GM19463 (cell line): ENCODE measurements at regions not wholly inside any gene's neighbourhood (a gene's known extent, or its start where the extent isn't known, plus 50 kb on each side); places are given as distances from the start of the nearest gene placed in this dataset.

Experiments
- ATAC-seq: cut with Tn5 transposase; IDR thresholded peaks from one replicate; pipeline ENCODE4 v1.9.1; 2021; ENCODE audit warnings: mild to moderate bottlenecking, moderate library complexity; ENCODE audit not compliant: unreplicated experiment

DNA sequence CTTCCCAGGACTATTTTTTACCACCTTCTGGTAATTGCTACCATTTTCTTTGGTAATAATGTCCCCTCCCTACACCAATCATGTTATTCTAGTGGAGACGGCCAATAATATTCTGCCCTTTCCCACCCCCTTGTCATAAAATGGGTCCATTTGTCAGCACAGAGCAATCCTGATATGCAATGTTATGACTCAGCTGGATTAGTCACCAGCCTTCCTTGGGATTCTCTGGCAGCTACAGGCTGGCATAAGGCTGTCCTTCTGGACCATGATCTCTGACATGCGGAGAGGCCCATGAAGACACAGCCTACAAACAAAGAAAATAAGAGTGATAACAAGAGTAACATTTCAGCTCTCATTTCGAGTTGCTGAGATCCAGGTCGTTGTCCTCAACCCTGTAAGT lies 222.0 kb upstream of the CPNE8 start:
- no peak for ATAC-seq

DNA sequence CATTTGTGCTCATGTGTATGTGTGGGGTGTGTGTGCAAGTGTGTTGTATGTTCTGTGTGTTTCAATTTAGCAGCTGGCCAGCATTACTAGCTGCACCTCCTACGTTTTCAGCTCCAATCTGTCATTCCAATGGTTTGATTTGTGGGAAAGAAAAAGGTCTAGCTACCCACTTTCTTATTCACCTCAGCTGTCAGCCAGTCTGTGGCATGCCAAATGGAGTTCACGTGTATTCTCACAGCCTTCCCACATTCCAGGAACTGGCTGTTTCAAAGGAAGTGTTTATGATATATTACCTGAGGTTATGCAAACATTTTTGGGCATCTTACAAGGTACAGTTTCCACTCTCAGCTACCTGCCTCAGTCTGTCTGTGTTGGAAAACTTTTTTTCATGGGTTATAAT lies 220.2 kb upstream of the CPNE8 start:
- ATAC-seq = no peak

DNA sequence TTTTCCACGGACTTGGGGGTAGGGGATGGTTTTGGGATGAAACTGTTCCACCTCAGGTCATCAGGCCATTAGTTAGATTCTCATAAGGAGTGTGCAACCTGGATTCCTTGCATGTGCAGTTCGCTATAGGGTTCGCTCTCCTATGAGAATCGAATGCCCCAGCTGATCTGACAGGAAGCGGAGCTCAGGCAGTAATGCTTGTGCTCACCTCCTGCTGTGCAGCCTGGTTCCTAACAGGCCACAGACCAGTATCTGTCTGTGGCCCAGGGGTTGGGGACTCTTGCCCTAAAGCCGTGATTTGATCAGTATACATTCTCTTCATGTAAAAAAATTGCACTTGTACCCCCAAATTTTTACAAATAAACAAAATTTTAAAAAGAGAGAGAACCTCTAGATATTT lies 219.4 kb upstream of the CPNE8 start:
- ATAC-seq = no peak

DNA sequence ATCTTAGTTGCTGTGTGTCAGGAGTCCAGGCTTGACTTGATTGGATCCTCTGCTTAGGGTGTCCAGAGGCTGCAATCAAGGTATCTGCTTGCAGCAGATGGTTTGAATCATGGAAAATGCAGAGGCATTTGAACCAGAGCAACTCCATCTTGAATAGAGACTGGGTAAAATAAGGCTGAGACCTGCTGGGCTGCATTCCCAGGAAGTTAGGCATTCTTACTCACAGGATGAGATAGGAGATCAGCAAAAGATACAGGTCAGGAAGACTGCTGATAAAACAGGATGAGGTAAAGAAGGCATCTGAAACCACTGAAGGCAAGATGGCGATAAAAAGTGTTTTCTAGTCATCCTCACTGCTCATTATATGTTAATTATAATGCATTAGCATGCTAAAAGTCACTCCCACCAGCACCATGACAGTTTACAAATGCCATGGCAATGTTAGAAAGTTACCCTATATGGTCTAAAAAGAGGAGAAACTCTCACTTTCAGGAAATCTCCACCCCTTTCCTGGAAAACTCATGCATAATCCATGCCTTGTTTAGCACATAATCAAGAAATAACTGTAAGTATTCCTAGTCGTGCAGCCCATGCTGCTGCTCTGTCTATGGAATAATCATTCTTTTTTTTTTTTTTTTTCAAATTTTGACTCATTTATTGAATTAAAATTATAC lies 218.3 kb upstream of the CPNE8 start:
- ATAC-seq = no peak

DNA sequence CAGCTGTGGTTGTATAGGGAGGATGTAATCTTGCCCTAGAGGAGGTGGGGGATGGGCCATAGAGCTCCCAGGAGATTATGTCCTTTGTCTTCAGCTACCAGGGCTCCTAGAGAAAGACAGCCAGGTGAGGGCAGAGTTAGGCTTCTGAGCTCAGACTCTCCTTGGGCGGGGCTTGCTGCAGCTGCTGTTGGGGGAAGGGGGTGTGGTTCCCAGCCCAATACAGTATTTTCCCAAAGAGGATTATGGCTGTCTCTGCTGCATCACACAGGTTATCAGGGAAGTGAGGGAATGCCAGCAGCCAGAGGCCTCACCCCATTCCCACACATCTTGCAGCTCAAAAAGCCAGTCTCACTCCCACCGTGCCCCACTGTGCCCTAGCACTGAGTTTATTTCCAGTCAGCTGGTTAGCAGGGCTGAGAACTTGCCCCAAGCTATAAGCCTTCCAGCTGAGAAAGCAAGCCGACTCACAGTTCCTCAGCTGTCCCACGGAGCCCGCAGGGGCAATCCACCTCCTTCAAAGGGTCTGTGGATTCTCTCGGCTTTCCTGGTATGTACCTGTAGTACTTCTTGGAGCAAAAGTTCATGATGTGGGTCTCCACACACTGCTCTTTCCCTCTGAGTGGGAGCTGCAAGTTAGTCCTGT lies 217.3 kb upstream of the CPNE8 start:
- no peak for ATAC-seq

DNA sequence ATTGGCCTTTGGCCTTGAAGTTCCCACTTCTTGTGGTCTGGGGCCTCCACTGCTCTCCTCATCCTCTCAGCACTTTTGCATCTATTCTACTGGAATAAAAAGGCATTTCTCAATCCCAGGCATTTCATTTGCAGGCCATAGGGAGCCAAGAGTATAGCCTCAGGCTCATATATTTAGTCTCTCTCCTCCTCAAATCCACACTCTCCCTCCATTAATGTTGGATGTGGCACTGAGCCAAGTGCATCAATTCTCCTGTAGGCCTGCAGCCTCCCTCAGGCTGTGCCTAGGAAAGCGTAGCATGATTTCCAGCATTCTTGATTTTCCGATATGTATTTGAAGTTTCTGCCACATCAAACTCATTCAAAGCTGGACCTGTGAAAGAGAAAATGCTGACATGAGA lies 211.5 kb upstream of the CPNE8 start:
- ATAC-seq = no peak

DNA sequence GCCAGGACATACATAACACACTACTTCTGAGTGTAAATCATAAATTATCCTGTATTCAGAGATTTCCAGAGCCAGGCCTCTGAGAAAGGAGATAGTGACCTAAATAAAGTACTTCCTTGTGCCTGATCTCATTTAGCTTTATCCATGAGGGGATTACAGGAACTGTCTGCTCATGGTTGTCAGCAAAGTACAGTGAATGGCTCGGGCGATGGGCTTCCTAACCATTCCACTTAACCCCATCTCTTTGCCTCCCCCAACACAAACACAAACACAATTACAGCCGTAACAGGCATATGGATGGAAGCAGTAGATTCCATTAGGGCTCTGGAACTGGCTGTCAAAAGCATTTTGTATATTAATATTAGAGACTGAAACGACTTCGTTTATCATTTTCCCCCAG lies 206.7 kb upstream of the CPNE8 start:
- ATAC-seq = no peak

DNA sequence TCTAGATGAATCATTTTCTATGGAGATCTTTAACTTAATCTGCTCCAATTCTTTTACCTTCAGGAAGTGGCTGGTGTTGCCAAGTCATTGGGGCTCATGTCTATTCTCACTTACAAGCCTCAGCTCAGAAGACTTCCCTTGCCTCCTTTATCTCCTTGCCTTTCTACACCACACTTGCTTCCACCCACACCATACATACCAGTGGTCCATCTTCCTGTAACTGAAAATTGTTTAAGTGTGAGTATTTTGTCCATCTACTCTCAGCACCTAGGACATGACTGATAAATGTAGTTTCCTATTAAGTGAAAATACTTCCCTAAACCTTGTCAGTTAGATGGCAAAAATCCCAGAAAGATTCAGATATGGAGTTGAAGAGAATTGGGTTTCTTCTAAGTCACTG lies 199.7 kb upstream of the CPNE8 start:
- no peak for ATAC-seq

DNA sequence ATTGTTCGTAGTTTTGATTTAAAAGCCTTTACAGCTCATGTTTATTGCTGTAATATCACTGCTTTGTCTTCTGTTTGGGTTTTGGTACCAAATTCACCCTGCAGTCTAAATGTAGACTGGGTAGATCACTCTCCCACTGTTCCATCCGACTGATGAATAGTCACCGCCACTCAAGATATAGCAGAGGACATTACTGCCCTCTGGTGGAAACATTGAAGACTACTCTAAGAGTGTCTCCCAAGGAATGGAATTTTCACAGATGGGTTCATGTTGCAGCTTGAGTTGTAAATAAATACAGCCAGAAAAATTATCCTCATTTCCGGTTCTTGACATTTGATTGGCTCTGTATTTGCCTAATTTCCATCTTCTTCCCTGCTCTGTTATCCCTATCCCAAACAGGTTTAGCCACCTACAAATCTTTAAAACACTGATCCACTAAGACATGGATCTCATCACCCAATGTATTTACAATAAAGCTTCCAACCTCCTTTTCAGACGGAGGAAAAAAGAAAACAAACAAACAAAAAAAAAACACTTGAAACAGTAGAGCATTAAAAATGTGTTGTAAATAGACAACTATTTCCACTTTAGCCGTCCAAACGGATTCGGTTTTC lies 198.3 kb upstream of the CPNE8 start:
- ATAC-seq = peak; percentile 96

DNA sequence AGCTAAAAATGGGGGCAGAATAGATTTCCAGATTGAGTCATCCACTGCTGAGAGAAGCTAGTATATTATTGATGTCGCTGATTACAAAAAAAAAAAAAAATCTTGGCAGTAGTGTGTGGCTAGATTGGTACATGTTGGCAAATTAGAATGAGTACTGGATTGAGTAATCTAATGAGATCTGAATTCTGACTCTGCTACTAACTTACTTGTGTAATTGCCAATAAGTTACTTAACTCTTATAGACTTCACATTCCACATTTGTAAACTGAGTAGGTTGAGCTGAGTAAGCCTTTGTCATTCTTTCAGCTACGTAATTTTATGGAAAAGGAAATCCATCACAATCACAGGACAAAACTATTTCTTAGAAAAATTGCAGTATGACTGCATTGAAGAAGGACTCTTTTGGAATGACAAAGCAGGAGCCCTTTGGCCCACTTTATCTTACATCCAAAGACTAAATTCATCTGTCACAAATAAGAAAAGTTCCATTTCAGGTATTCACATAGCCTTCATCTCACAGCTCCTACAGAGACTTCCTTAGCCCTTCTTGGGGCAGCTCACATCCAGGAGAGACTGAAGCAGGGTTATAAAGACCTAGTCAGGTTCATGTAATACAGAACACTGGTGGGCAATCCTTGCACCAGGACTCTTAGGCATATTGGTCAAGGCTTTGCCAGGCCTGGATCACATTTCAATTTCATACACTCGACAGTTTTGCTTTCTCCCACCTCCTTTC lies 197.3 kb upstream of the CPNE8 start:
- ATAC-seq = no peak

DNA sequence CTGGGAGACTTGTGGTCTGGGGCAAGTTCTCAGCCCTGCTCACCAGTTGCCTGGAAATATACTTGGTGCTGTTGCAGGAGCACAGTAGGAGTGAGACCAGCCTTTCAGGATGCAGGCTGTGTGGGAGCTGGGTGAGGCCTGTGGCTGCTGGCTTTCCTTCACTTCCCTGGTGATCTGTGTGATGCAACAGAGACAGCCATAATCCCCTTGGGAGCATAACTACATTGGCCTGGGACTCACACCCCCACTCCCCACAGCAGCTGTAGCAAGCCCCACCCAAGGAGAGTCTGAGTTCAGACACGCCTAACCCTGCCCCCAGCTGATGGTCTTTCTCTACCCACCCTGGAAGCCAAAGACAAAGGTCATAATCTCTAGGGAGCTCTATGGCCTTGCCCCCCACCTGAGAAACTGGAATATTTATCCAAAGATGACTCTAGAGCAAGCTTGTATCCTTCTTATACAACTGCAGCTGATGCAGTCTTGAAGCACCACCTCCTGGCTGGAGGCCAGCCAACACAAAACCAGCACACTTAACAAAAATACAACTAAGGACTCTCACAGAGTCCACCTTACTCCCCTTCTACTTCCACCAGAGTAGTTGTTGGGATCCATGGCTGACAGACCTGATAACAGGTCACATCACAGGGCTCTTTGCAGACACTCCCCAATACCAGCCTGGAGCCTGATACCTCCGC lies 190.4 kb upstream of the CPNE8 start:
- no peak for ATAC-seq

DNA sequence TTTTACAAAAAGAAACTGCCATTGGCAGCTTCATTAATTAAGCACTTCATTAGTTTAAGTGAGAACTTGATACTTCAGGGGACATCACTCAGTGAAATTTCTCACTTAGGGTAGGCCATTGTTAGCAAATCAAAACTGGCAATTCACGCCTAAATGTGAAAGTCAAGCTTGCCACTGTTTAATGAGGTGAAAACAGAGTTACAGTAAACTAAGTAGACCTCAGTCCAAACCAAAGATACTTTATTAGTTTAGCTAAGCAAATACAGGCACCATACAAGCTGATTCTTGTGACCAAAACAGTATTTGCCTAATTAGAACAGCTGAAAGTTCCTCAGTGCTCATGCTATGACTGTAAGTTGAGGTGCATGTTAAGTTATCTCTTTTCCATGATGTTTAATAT lies 176.5 kb upstream of the CPNE8 start:
- ATAC-seq = peak; percentile 33

DNA sequence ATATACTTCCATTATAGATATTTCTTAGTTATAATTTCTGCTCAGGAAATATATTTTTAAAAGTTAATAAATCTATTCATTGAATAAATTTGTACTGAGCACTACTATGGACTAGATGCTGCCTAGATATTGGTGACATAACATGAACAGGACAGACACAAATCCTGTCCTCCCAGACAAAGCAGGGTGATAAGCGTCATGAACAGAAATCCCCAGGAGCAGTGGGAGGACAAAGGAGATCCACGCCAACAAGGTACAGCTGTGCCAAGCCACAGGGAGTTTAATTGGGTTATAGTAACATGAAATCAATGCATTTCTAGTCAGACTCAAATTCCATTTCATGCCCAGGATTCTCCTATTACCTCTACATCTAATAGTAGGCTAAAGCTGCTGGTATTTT lies 171.8 kb upstream of the CPNE8 start:
- no peak for ATAC-seq

DNA sequence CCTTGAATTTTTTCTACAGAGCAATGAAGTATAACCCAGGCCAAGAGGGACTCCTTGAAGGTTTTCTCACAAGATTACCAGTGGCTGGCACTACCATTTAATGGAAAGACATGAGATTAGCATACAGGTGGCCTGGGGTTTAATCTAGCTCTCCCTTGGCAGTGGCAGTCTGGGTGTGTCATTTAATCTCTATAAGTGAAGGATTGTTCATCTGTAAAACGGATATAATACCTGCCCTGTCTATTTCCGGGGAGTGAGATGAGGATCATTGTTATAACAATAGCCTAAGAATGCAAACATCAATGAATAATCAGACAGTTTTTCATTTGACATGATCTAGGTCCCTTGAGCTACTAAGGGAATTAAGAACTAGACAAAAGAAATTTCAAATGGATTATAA lies 168.7 kb upstream of the CPNE8 start:
- no peak for ATAC-seq

DNA sequence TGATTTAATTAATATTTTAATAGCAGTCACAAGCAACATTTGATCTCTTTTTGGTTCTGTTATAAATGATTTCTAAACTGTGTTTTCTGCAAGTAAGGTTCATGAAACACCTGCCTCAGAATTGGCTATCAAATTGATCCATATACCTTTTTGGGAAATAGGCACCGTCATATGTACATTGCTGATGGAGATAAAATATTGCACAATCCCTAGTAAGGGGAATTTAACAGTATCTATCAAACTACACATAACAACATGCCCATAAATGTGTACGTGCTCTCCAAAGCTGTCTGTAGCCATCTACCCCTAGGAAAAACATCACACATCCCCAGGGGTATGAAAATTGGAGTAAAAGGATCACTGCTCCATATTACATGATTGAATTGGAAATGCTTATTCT lies 167.3 kb upstream of the CPNE8 start:
- no peak for ATAC-seq

DNA sequence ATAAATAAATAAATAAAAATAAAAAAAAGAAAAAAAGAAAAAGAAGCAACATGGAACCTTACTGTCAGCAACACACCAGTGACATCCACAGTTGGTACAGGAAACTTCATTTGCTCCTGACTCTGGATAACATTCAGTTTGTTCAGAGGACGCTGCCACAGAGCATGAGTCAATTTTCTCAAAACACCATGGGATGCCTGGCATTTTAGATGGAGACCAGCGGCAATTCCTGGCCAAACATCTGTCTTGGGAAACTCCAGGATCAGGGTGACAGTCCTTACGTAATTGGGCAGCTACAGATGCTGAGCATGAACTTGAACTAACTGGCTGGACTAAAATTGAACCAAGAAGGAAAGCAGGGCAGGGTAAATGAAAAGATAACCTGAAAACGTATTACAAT lies 166.2 kb upstream of the CPNE8 start:
- ATAC-seq = no peak

DNA sequence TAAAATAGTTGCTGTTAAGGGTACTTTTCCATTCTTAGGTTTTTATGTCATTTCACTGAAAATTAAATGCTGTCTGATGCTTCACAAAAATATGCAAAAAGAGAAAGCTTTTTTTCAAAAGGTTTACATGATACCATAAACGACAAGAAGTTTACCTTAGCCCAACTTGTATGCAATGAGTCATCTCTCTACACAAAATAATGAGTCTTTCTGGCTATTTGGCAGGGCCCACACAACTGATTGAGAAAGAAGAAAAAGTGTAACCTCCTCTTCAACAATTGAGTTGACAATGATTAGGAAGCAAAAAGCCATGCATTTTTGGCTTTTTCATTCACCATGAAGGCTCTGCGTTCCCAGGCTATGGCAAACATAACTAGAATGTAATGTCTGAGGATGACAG lies 165.4 kb upstream of the CPNE8 start:
- ATAC-seq = no peak

DNA sequence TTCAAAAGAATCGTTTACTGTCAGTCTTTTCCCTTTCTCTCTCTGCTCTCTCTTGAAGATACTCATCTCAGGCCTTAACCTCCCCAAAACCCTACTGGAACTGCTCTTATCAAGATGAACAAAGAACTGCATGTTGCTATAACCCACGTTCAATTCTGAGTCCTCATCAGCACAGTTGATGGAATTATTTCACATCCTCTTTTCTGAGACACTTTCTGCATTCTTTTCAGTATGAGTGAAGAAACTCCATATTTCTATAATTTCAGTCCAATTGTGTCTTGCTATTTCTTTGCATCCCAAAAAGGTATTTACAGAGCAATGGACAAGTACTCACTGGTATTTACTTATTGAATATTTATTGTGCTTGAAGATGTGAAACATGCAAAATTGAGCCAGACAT lies 160.1 kb upstream of the CPNE8 start:
- ATAC-seq = no peak

DNA sequence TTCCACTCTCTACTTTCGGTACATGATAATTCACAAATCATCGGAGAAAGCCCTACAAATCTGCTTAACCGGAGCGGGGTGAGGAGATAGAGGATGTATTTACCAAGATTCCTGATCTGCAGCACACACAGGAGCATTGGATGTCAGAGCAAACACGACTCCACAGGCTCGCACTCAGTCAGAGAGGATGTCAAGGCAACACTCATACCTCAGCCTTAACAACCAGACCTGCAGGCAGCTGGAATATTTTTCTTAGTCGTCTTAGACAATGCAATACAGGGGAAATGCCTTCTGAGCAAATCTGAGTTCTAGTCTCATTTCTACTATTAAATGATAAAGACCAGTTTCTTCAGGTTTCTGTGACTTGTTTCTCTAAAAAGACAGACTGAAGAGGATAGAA lies 159.3 kb upstream of the CPNE8 start:
- ATAC-seq = no peak

DNA sequence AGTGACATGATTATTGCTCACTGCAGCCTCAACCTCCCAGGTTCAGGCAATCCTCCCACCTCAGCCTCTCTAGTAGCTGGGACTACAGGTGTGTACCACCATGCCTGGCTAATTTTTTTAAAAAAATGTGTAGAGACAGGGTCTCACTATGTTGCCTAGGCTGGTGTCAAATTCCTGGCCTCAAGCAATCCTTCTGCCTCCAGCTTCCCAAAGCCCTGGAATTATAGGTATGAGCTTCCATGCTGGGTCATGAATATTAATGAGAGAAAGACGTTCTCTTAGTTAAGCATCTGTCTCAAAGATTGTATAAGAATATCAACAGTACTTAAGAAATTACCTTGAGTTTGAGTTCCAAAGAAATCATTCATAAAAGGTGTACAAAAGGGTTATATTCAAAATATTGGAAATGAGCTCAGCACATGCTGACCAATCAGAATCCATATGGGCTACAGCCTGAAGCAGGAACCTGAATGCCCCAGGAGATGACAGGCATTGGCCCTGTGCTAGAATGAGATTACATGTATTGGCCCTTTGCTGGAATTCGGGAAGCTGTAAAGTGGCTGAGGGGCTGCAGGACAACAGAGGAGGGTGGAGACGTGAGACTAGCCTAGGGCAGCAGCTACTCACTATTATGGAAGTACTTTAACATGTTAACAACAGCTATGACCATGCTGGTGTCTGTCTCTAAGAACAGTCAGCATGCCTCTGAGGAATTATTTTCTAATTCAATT lies 157.0 kb upstream of the CPNE8 start:
- no peak for ATAC-seq

DNA sequence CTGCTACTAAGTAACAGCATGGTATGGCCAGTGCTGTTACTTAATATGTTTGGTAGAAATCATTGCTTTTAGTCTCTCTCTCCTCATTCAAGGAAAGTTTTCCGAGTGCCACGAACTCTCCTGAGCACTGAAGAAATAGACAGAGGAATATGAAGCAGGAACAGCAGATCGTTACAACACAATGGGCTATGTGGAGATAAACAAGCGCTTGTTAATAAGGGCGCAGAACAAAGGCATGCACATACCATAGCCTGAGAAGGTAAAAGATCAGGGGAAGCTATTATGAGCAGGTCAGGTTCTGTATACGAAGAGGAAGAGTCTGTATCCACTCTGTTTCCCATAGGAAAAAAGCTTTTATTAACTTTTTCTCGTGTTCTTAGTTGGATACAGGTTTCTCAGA lies 156.2 kb upstream of the CPNE8 start:
- no peak for ATAC-seq
